Upper lobe of left lung (tissue), 4 donors: ENCODE measurements at regions not wholly inside any gene's neighbourhood (a gene's known extent, or its start where the extent isn't known, plus 50 kb on each side); places are given as distances from the start of the nearest gene placed in this dataset.

Source experiments
- EP300 ChIP-seq, 4 donors: sonication (generic); formaldehyde crosslinking; IDR thresholded peaks; one replicate each; pipeline ENCODE4 v1.5.1; 2017; ENCODE audit warnings: antibody characterized with exemption in 4 of 4, control low read depth in 2 of 4
- POLR2A ChIP-seq, 4 donors: fragments of 450-650 bp; IDR thresholded peaks; one replicate each; pipeline ENCODE4 v1.5.1; 2016 to 2017; ENCODE audit warnings: antibody characterized with exemption in 4 of 4, mild to moderate bottlenecking in 2 of 4
- POLR2AphosphoS5 ChIP-seq, 2 donors: sonication (generic); formaldehyde crosslinking; IDR thresholded peaks; one replicate each; pipeline ENCODE4 v1.5.1; 2017; ENCODE audit warnings: antibody characterized with exemption in 2 of 2
- TF ChIP-seq, protein P1 (sequence below), 6 experiments: fragments of 450-650 bp in 4 of 6; fragments of 200-600 bp in 2 of 6; sonication (generic) in 2 of 6; IDR thresholded peaks; one replicate each; pipeline ENCODE4 v1.5.1; 2016 to 2019; ENCODE audit warnings: antibody characterized with exemption in 6 of 6

GRCh38 chr9:109941771-109942170 lies 161.8 kb downstream of the PALM2AKAP2 start:
- TF ChIP-seq EP300 (IDR thresholded peaks at IDR 0.05) (no peak), POLR2AphosphoS5 (IDR thresholded peaks at IDR 0.05) (no peak), POLR2A (IDR thresholded peaks at IDR 0.05) (no peak)
- TF ChIP-seq, protein P1, sequence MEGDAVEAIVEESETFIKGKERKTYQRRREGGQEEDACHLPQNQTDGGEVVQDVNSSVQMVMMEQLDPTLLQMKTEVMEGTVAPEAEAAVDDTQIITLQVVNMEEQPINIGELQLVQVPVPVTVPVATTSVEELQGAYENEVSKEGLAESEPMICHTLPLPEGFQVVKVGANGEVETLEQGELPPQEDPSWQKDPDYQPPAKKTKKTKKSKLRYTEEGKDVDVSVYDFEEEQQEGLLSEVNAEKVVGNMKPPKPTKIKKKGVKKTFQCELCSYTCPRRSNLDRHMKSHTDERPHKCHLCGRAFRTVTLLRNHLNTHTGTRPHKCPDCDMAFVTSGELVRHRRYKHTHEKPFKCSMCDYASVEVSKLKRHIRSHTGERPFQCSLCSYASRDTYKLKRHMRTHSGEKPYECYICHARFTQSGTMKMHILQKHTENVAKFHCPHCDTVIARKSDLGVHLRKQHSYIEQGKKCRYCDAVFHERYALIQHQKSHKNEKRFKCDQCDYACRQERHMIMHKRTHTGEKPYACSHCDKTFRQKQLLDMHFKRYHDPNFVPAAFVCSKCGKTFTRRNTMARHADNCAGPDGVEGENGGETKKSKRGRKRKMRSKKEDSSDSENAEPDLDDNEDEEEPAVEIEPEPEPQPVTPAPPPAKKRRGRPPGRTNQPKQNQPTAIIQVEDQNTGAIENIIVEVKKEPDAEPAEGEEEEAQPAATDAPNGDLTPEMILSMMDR (IDR thresholded peaks at IDR 0.05): no peak
